SK-N-SH treated with all-trans-retinoic acid at 6 μM for 48 hours (cell line): ENCODE measurements at regions not wholly inside any gene's neighbourhood (a gene's known extent, or its start where the extent isn't known, plus 50 kb on each side); places are given as distances from the start of the nearest gene placed in this dataset.

Experiments
- ATAC-seq: fragments of 200-7000 bp; cut with Tn5 transposase; 3 replicates; pipeline ENCODE4 v1.9.1; 2020; ENCODE audit warnings: mild to moderate bottlenecking, moderate library complexity
- ARNTL ChIP-seq: fragments of 450-650 bp; formaldehyde crosslinking; IDR thresholded peaks from 2 replicates; pipeline ENCODE4 v1.5.0; 2020; ENCODE audit warnings: low read depth, mild to moderate bottlenecking, moderate library complexity, borderline replicate concordance
- BACH2 ChIP-seq: fragments of 250-450 bp; sonication (Bioruptor Pico); IDR thresholded peaks from 2 replicates; pipeline ENCODE4 v1.9.0; 2021; ENCODE audit warnings: mild to moderate bottlenecking, borderline replicate concordance
- CREB5 ChIP-seq: fragments of 250-450 bp; sonication (Bioruptor Pico); IDR thresholded peaks from 2 replicates; pipeline ENCODE4 v1.5.1; 2020; ENCODE audit warnings: low read depth, mild to moderate bottlenecking, moderate library complexity
- CSDC2 ChIP-seq: fragments of 250-450 bp; sonication (Bioruptor Pico); IDR thresholded peaks from 2 replicates; pipeline ENCODE4 v1.5.0; 2020; ENCODE audit warnings: mild to moderate bottlenecking, moderate library complexity
- ESRRG ChIP-seq: fragments of 250-450 bp; sonication (Bioruptor Pico); IDR thresholded peaks from 2 replicates; pipeline ENCODE4 v1.6.1; 2021; ENCODE audit warnings: mild to moderate bottlenecking
- ISL1 ChIP-seq: fragments of 250-450 bp; sonication (Bioruptor Pico); IDR thresholded peaks from 2 replicates; pipeline ENCODE4 v2.1.2; 2022; ENCODE audit warnings: mild to moderate bottlenecking, moderate library complexity
- PPARA ChIP-seq: fragments of 250-450 bp; sonication (Bioruptor Pico); IDR thresholded peaks from 2 replicates; pipeline ENCODE4 v1.5.0; 2020; ENCODE audit warnings: mild to moderate bottlenecking, borderline replicate concordance
- RARB ChIP-seq: fragments of 250-450 bp; sonication (Bioruptor Pico); IDR thresholded peaks from 2 replicates; pipeline ENCODE4 v1.8.0; 2021; ENCODE audit warnings: mild to moderate bottlenecking, moderate library complexity
- SNAI2 ChIP-seq: fragments of 250-450 bp; sonication (Bioruptor Pico); IDR thresholded peaks from 2 replicates; pipeline ENCODE4 v1.5.0; 2020; ENCODE audit warnings: mild to moderate bottlenecking, moderate library complexity
- TCF4 ChIP-seq: fragments of 250-450 bp; sonication (Bioruptor Pico); IDR thresholded peaks from 2 replicates; pipeline ENCODE4 v1.8.0; 2021; ENCODE audit warnings: mild to moderate bottlenecking, moderate library complexity, borderline replicate concordance
- TOX ChIP-seq: fragments of 250-450 bp; sonication (Bioruptor Pico); IDR thresholded peaks from 2 replicates; pipeline ENCODE4 v1.8.0; 2021; ENCODE audit warnings: mild to moderate bottlenecking, moderate library complexity, borderline replicate concordance
- TSHZ2 ChIP-seq: fragments of 250-450 bp; sonication (Bioruptor Pico); IDR thresholded peaks from 2 replicates; pipeline ENCODE4 v1.5.0; 2020; ENCODE audit warnings: mild to moderate bottlenecking, moderate library complexity
- ZC3H10 ChIP-seq: fragments of 250-450 bp; sonication (Bioruptor Pico); IDR thresholded peaks from 2 replicates; pipeline ENCODE4 v1.5.1; 2021; ENCODE audit warnings: mild to moderate bottlenecking, moderate library complexity
- ZFP3 ChIP-seq: fragments of 250-450 bp; sonication (Bioruptor Pico); IDR thresholded peaks from 2 replicates; pipeline ENCODE4 v1.5.0; 2020; ENCODE audit warnings: mild to moderate bottlenecking, moderate library complexity
- ZFP30 ChIP-seq: fragments of 450-650 bp; formaldehyde crosslinking; IDR thresholded peaks from 2 replicates; pipeline ENCODE4 v1.5.0; 2022; ENCODE audit warnings: mild to moderate bottlenecking, moderate library complexity
- ZNF565 ChIP-seq: fragments of 450-650 bp; formaldehyde crosslinking; conservative IDR thresholded peaks from 2 replicates; pipeline ENCODE4 v1.5.0; 2020; ENCODE audit warnings: low read depth, mild to moderate bottlenecking, moderate library complexity
- ZNF70 ChIP-seq: fragments of 450-650 bp; formaldehyde crosslinking; IDR thresholded peaks from 2 replicates; pipeline ENCODE4 v1.5.0; 2020; ENCODE audit warnings: mild to moderate bottlenecking, moderate library complexity
- ZNF8 ChIP-seq: fragments of 450-650 bp; formaldehyde crosslinking; IDR thresholded peaks from 2 replicates; pipeline ENCODE4 v1.5.0; 2020; ENCODE audit warnings: mild to moderate bottlenecking, moderate library complexity
- TF ChIP-seq, protein P1 (sequence below): fragments of 250-450 bp; sonication (Bioruptor Pico); IDR thresholded peaks from 2 replicates; pipeline ENCODE4 v1.5.1; 2021; ENCODE audit warnings: mild to moderate bottlenecking, moderate library complexity
- TF ChIP-seq, protein P2 (sequence below): fragments of 250-450 bp; sonication (Bioruptor Pico); IDR thresholded peaks from 2 replicates; pipeline ENCODE4 v1.8.0; 2021; ENCODE audit warnings: low read depth, mild to moderate bottlenecking, moderate library complexity, borderline replicate concordance

- no peak for TF ChIP-seq TSHZ2
- TF ChIP-seq, protein P1, sequence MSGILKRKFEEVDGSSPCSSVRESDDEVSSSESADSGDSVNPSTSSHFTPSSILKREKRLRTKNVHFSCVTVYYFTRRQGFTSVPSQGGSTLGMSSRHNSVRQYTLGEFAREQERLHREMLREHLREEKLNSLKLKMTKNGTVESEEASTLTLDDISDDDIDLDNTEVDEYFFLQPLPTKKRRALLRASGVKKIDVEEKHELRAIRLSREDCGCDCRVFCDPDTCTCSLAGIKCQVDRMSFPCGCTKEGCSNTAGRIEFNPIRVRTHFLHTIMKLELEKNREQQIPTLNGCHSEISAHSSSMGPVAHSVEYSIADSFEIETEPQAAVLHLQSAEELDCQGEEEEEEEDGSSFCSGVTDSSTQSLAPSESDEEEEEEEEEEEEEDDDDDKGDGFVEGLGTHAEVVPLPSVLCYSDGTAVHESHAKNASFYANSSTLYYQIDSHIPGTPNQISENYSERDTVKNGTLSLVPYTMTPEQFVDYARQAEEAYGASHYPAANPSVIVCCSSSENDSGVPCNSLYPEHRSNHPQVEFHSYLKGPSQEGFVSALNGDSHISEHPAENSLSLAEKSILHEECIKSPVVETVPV (CRISPR knock-in tag): no peak
- no peak for TF ChIP-seq BACH2 (CRISPR knock-in tag)
- no peak for TF ChIP-seq ESRRG (CRISPR knock-in tag)
These were observed 178.9 kb upstream of the MYLIP start (continued) for GRCh38 chr6:15949982-15950381.

DNA sequence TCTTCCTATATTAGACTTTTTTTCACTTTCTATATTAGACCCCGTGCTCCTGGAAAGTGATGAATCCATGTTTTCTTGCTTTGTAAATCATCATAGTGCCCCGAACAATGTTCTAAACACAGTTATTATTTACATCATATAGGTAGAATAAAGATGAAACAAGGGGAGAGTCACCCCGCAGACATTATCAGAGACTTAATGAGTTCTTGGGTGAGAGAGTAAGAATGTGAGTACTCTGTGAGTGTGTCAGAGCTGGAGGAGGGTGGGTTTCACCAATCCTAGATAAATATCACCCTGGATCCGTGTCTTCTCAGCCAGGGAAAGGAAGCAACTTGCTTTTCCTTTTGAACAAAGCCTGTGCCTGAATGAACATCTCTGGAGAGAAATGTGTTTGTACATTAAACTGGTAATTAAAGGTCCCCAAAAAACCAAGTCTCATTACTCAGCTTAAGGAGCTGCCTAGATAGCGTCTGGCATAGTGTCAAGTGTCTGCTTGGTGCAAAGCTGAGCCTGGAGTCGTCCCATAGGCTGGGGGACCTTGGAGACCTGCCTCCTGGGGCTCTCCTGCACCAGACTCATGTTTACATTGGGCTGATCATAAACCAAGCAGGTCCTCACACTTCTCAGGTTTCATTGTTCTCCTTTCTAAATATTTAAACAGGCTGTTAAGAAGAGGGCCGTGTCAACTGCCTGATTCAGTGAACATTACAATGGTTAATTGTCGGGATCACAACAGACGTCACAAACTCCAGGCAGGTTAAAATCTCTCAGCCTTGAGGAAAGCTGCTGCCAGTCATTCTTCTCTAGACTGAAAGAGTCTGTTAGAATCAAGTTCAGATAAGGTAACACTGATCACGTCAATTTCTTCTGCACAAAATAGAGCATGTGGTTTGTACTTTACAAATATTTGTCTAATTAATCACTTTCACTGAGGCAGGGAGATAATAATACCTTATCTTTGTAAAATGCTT is 179.7 kb upstream of the MYLIP start:
- ATAC-seq: no peak
- TF ChIP-seq SNAI2 (CRISPR knock-in tag) (no peak), ZFP30 (no peak)

GRCh38 chr6:15947923-15948322 is 181.0 kb upstream of the MYLIP start:
- TF ChIP-seq, protein P2, sequence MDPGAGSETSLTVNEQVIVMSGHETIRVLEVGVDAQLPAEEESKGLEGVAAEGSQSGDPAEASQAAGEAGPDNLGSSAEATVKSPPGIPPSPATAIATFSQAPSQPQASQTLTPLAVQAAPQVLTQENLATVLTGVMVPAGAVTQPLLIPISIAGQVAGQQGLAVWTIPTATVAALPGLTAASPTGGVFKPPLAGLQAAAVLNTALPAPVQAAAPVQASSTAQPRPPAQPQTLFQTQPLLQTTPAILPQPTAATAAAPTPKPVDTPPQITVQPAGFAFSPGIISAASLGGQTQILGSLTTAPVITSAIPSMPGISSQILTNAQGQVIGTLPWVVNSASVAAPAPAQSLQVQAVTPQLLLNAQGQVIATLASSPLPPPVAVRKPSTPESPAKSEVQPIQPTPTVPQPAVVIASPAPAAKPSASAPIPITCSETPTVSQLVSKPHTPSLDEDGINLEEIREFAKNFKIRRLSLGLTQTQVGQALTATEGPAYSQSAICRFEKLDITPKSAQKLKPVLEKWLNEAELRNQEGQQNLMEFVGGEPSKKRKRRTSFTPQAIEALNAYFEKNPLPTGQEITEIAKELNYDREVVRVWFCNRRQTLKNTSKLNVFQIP (CRISPR knock-in tag): no peak
- TF ChIP-seq BACH2 (CRISPR knock-in tag) (no peak), CSDC2 (CRISPR knock-in tag) (no peak), ARNTL (CRISPR knock-in tag) (no peak), ZC3H10 (CRISPR knock-in tag) (no peak), RARB (no peak), ZFP3 (CRISPR knock-in tag) (no peak), ZNF70 (CRISPR knock-in tag) (no peak), TOX (no peak), TSHZ2 (no peak), ZNF8 (CRISPR knock-in tag) (no peak), PPARA (no peak), CREB5 (no peak), ESRRG (CRISPR knock-in tag) (no peak), TCF4 (CRISPR knock-in tag) (no peak), ZNF565 (no peak), ZFP30 (no peak), ISL1 (CRISPR knock-in tag) (no peak)
- TF ChIP-seq, protein P1 (CRISPR knock-in tag): no peak
- TF ChIP-seq, all 23 proteins: peak for 0
- ATAC-seq: no peak
